Liver (tissue), 8 donors: ENCODE measurements at regions not wholly inside any gene's neighbourhood (a gene's known extent, or its start where the extent isn't known, plus 50 kb on each side); places are given as distances from the start of the nearest gene placed in this dataset.

Source experiments
- DNase-seq: peaks from one replicate; pipeline ENCODE4 v3.0.0-alpha.2; 2017; ENCODE audit warnings: low spot score
- H3K27ac ChIP-seq, 2 donors: one replicate each; pipeline ENCODE4 v1.7.0; 2013; ENCODE audit warnings: inconsistent platforms in 2 of 2, low read length in 2 of 2, control low read depth in 1 of 2, low read depth in 1 of 2, mild to moderate bottlenecking in 1 of 2
- H3K27me3 ChIP-seq, 4 donors: one replicate each; pipeline versions ENCODE4 v1.6.1 to v1.7.0; 2013; ENCODE audit warnings: low read length in 3 of 4, inconsistent platforms in 1 of 4, mild to moderate bottlenecking in 1 of 4, moderate library complexity in 1 of 4; ENCODE audit not compliant: control insufficient read depth in 4 of 4, insufficient read depth in 4 of 4
- H3K36me3 ChIP-seq, 4 donors: one replicate each; pipeline versions ENCODE4 v1.6.1 to v1.7.0; 2013; ENCODE audit warnings: low read length in 3 of 4, mild to moderate bottlenecking in 3 of 4, low read depth in 1 of 4, moderate library complexity in 1 of 4; ENCODE audit not compliant: control insufficient read depth in 4 of 4, insufficient read depth in 3 of 4
- H3K4me1 ChIP-seq, 4 donors: one replicate each; pipeline versions ENCODE4 v1.6.1 to v1.7.0; 2013; ENCODE audit warnings: low read length in 3 of 4, mild to moderate bottlenecking in 3 of 4, moderate library complexity in 1 of 4; ENCODE audit not compliant: control insufficient read depth in 4 of 4, insufficient read depth in 4 of 4
- H3K4me3 ChIP-seq, 3 donors: one replicate each; pipeline versions ENCODE4 v1.6.1 to v1.7.0; 2013; ENCODE audit warnings: low read length in 3 of 3, control low read depth in 1 of 3, low read depth in 1 of 3, mild to moderate bottlenecking in 1 of 3
- H3K9ac ChIP-seq, 2 donors: one replicate each; pipeline ENCODE4 v1.7.0; 2013; ENCODE audit warnings: low read length in 2 of 2, mild to moderate bottlenecking in 2 of 2, moderate library complexity in 2 of 2, control low read depth in 1 of 2, low read depth in 1 of 2
- H3K9me3 ChIP-seq, 4 donors: one replicate each; pipeline versions ENCODE4 v1.6.1 to v1.7.0; 2013; ENCODE audit warnings: low read length in 3 of 4; ENCODE audit not compliant: control insufficient read depth in 4 of 4
- ATF3 ChIP-seq: IDR thresholded peaks from 2 replicates; pipeline ENCODE4 v1.6.1; 2016; ENCODE audit warnings: antibody characterized with exemption
- CTCF ChIP-seq: fragments of 150-350 bp; IDR thresholded peaks from 2 replicates; pipeline ENCODE4 v1.5.1; 2017; ENCODE audit warnings: improper control_type of control experiment, low read depth, low read length; ENCODE audit not compliant: missing input control
- EGR1 ChIP-seq, 2 donors: IDR thresholded peaks; 2 replicates each; pipeline ENCODE4 v1.6.1; 2016 to 2018; ENCODE audit warnings: antibody characterized with exemption in 2 of 2, low read depth in 2 of 2
- FOXA2 ChIP-seq: IDR thresholded peaks from 2 replicates; pipeline ENCODE4 v1.6.1; 2016; ENCODE audit warnings: antibody characterized with exemption
- GABPA ChIP-seq, 2 donors: IDR thresholded peaks in 1 of 2; conservative IDR thresholded peaks in 1 of 2; 2 replicates each; pipeline ENCODE4 v1.6.1; 2016; ENCODE audit warnings: antibody characterized with exemption in 2 of 2, mild to moderate bottlenecking in 1 of 2, moderate library complexity in 1 of 2
- HNF4A ChIP-seq, 2 donors: conservative IDR thresholded peaks; 2 replicates each; pipeline ENCODE4 v1.6.1; 2016; ENCODE audit warnings: antibody characterized with exemption in 2 of 2, mild to moderate bottlenecking in 2 of 2
- HNF4G ChIP-seq: IDR thresholded peaks from 2 replicates; pipeline ENCODE4 v1.6.1; 2016; ENCODE audit warnings: antibody characterized with exemption
- JUND ChIP-seq, 2 donors: IDR thresholded peaks; 2 replicates each; pipeline ENCODE4 v1.6.1; 2016; ENCODE audit warnings: antibody characterized with exemption in 2 of 2
- MAX ChIP-seq: IDR thresholded peaks from 2 replicates; pipeline ENCODE4 v1.6.1; 2016; ENCODE audit warnings: antibody characterized with exemption
- NR2F2 ChIP-seq: IDR thresholded peaks from 2 replicates; pipeline ENCODE4 v1.6.1; 2016; ENCODE audit warnings: antibody characterized with exemption
- RAD21 ChIP-seq, 2 donors: IDR thresholded peaks; 2 replicates each; pipeline ENCODE4 v1.6.1; 2016; ENCODE audit warnings: antibody characterized with exemption in 2 of 2, mild to moderate bottlenecking in 2 of 2
- RXRA ChIP-seq, 2 donors: IDR thresholded peaks; 2 replicates each; pipeline ENCODE4 v1.6.1; 2017 to 2018; ENCODE audit warnings: antibody characterized with exemption in 2 of 2, mild to moderate bottlenecking in 1 of 2
- SP1 ChIP-seq: IDR thresholded peaks from 2 replicates; pipeline ENCODE4 v1.6.1; 2018; ENCODE audit warnings: antibody characterized with exemption, mild to moderate bottlenecking
- TAF1 ChIP-seq: conservative IDR thresholded peaks from 2 replicates; pipeline ENCODE4 v1.6.1; 2016; ENCODE audit warnings: antibody characterized with exemption, mild to moderate bottlenecking
- YY1 ChIP-seq: IDR thresholded peaks from 2 replicates; pipeline ENCODE4 v1.6.1; 2016; ENCODE audit warnings: antibody characterized with exemption, mild to moderate bottlenecking
- ZBTB33 ChIP-seq: IDR thresholded peaks from 2 replicates; pipeline ENCODE4 v1.6.1; 2016; ENCODE audit warnings: antibody characterized with exemption
- WGBS: extraction: QIAGEN DNeasy Blood & Tissue Kit; methylation state at CpG from one replicate; pipeline ENCODE4 v1.1.7; 2013; 5-methylcytosine and 5-hydroxymethylcytosine counted together
- TF ChIP-seq, protein P1 (sequence below): IDR thresholded peaks from 2 replicates; pipeline ENCODE4 v1.6.1; 2016; ENCODE audit warnings: antibody characterized with exemption, mild to moderate bottlenecking
- donor health status: healthy.
- donor health status: healthy.
- donor health status: healthy.
- donor health status: healthy.
- donor health status: healthy.

- TF ChIP-seq HNF4G (no peak), RAD21 (IDR thresholded peaks at IDR 0.05) (no peak), RXRA (IDR thresholded peaks at IDR 0.05) (no peak)
- peaks cover 0 to 10% (median 3%) of the 10 kb centered on the region in 4 donors for H3K9me3 ChIP-seq
- no peaks in the 10 kb centered on the region for H3K4me1 ChIP-seq
- H3K36me3 ChIP-seq: no peaks in the 10 kb centered on the region
- no peak overlapping the region for H3K4me3 ChIP-seq
- no peak overlapping the region for H3K9ac ChIP-seq
- H3K27ac ChIP-seq: no peak overlapping the region
- 83% methylated on average over 8 of the region's 8 CpGs for WGBS
- DNase-seq: no peak
- H3K27me3 ChIP-seq: no peaks in the 10 kb centered on the region
These were observed 134.4 kb upstream of the MITF start for GRCh38 chr3:69604735-69605450.

- no peaks in the 10 kb centered on the region for H3K4me1 ChIP-seq
- no peak overlapping the region for H3K27ac ChIP-seq
- no peak overlapping the region for H3K4me3 ChIP-seq
- DNase-seq: no peak
- no peak for TF ChIP-seq HNF4G
- TF ChIP-seq EGR1 (IDR thresholded peaks at IDR 0.05; ENCODE audit: low read depth in 2 of 2): no peak
- no peak for TF ChIP-seq SP1
- no peak for TF ChIP-seq ZBTB33
- TF ChIP-seq ATF3: no peak
- TF ChIP-seq GABPA (IDR thresholded peaks at IDR 0.05 in 1 of 2, conservative IDR thresholded peaks at IDR 0.05 in 1 of 2): no peak
- no peak for TF ChIP-seq RXRA (IDR thresholded peaks at IDR 0.05)
- TF ChIP-seq FOXA2: no peak
- no peak for TF ChIP-seq JUND (IDR thresholded peaks at IDR 0.05)
- TF ChIP-seq YY1: no peak
- TF ChIP-seq NR2F2: no peak
- no peak for TF ChIP-seq TAF1
- TF ChIP-seq RAD21 (IDR thresholded peaks at IDR 0.05): no peak
- TF ChIP-seq CTCF: no peak
- TF ChIP-seq HNF4A (conservative IDR thresholded peaks at IDR 0.05): no peak
- TF ChIP-seq, protein P1, sequence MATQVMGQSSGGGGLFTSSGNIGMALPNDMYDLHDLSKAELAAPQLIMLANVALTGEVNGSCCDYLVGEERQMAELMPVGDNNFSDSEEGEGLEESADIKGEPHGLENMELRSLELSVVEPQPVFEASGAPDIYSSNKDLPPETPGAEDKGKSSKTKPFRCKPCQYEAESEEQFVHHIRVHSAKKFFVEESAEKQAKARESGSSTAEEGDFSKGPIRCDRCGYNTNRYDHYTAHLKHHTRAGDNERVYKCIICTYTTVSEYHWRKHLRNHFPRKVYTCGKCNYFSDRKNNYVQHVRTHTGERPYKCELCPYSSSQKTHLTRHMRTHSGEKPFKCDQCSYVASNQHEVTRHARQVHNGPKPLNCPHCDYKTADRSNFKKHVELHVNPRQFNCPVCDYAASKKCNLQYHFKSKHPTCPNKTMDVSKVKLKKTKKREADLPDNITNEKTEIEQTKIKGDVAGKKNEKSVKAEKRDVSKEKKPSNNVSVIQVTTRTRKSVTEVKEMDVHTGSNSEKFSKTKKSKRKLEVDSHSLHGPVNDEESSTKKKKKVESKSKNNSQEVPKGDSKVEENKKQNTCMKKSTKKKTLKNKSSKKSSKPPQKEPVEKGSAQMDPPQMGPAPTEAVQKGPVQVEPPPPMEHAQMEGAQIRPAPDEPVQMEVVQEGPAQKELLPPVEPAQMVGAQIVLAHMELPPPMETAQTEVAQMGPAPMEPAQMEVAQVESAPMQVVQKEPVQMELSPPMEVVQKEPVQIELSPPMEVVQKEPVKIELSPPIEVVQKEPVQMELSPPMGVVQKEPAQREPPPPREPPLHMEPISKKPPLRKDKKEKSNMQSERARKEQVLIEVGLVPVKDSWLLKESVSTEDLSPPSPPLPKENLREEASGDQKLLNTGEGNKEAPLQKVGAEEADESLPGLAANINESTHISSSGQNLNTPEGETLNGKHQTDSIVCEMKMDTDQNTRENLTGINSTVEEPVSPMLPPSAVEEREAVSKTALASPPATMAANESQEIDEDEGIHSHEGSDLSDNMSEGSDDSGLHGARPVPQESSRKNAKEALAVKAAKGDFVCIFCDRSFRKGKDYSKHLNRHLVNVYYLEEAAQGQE: no peak
- no peak for TF ChIP-seq MAX
- no peaks in the 10 kb centered on the region for H3K36me3 ChIP-seq
- WGBS: 83% methylated on average over 4 of the region's 4 CpGs
- H3K27me3 ChIP-seq: no peaks in the 10 kb centered on the region
- H3K9ac ChIP-seq: no peak overlapping the region
- peaks cover 0 to 10% (median 3%) of the 10 kb centered on the region in 4 donors for H3K9me3 ChIP-seq
These were observed 137.2 kb upstream of the MITF start for GRCh38 chr3:69602112-69602511.
